GM19324 (cell line): ENCODE measurements at regions not wholly inside any gene's neighbourhood (a gene's known extent, or its start where the extent isn't known, plus 50 kb on each side); places are given as distances from the start of the nearest gene placed in this dataset.
"Not testable (repeated sequence)": the region's sequence is repeated elsewhere in the genome, so short reads cannot be mapped to it uniquely, and the experiment has no call there.

Experiments used
- ATAC-seq: cut with Tn5 transposase; IDR thresholded peaks from one replicate; pipeline ENCODE4 v1.9.1; 2021; ENCODE audit warnings: mild to moderate bottlenecking, moderate library complexity; ENCODE audit not compliant: unreplicated experiment, low FRiP score

GRCh38 chr14:85002846-85003245 is 527.1 kb upstream of the FLRT2 start:
- ATAC-seq = no peak

- no peak for ATAC-seq
Observed at GRCh38 chr14:85003805-85004204, 526.1 kb upstream of the FLRT2 start.

- no peak for ATAC-seq
Observed at GRCh38 chr14:85009506-85009905, 520.4 kb upstream of the FLRT2 start.

- ATAC-seq = no peak
Observed at GRCh38 chr14:85010186-85010585, 519.8 kb upstream of the FLRT2 start.

- ATAC-seq = no peak
Observed at GRCh38 chr14:85016496-85016895, 513.4 kb upstream of the FLRT2 start.

- ATAC-seq = not testable (repeated sequence)
Observed at GRCh38 chr14:85023866-85024265, 506.1 kb upstream of the FLRT2 start.

- no peak for ATAC-seq
Observed at GRCh38 chr14:85024931-85025330, 505.0 kb upstream of the FLRT2 start.

GRCh38 chr14:85027681-85028370 is 502.1 kb upstream of the FLRT2 start:
- ATAC-seq = no peak

GRCh38 chr14:85037411-85037810 is 492.5 kb upstream of the FLRT2 start:
- no peak for ATAC-seq

- no peak for ATAC-seq
Observed at GRCh38 chr14:85038526-85039352, 491.2 kb upstream of the FLRT2 start.

- no peak for ATAC-seq
Observed at GRCh38 chr14:85039353-85039626, 490.7 kb upstream of the FLRT2 start.

- no peak for ATAC-seq
Observed at GRCh38 chr14:85040046-85040685, 489.8 kb upstream of the FLRT2 start.

GRCh38 chr14:85041618-85042017 is 488.3 kb upstream of the FLRT2 start:
- ATAC-seq = no peak

GRCh38 chr14:85042301-85042700 is 487.6 kb upstream of the FLRT2 start:
- ATAC-seq = no peak

- ATAC-seq = no peak
Observed at GRCh38 chr14:85050180-85050579, 479.8 kb upstream of the FLRT2 start.

GRCh38 chr14:85052646-85053045 is 477.3 kb upstream of the FLRT2 start:
- ATAC-seq = no peak

- no peak for ATAC-seq
Observed at GRCh38 chr14:85054178-85054577, 475.8 kb upstream of the FLRT2 start.

- no peak for ATAC-seq
Observed at GRCh38 chr14:85056267-85056666, 473.7 kb upstream of the FLRT2 start.

- ATAC-seq = no peak
Observed at GRCh38 chr14:85057221-85057620, 472.7 kb upstream of the FLRT2 start.

- no peak for ATAC-seq
Observed at GRCh38 chr14:85058150-85058549, 471.8 kb upstream of the FLRT2 start.

GRCh38 chr14:85060121-85060520 is 469.8 kb upstream of the FLRT2 start:
- no peak for ATAC-seq

GRCh38 chr14:85061256-85061655 is 468.7 kb upstream of the FLRT2 start:
- ATAC-seq = no peak
